ENCODE measurements at regions not wholly inside any gene's neighbourhood (a gene's known extent, or its start where the extent isn't known, plus 50 kb on each side); places are given as distances from the start of the nearest gene placed in this dataset.

GRCh38 chr3:159896543-159896942 lies 92.1 kb upstream of the IL12A start:
- Histone ChIP-seq H3K9me3 (no peaks in the 10 kb centered on the region), H3K4me1 (peaks cover 0 to 31% (median 18%) of the 10 kb centered on the region in 4 donors), H3K36me3 (peaks cover 3 to 20% (median 17%) of the 10 kb centered on the region in 3 donors), H3K27ac (no peak overlapping the region), H3K4me3 (no peak overlapping the region), H3K27me3 (no peaks in the 10 kb centered on the region)
- no peak for DNase-seq
- no peak for TF ChIP-seq CTCF (IDR thresholded peaks at IDR 0.05)
- intact Hi-C loops (cut with DNase I; ENCODE audit: low total_unique reads) = no loop called here

DNA sequence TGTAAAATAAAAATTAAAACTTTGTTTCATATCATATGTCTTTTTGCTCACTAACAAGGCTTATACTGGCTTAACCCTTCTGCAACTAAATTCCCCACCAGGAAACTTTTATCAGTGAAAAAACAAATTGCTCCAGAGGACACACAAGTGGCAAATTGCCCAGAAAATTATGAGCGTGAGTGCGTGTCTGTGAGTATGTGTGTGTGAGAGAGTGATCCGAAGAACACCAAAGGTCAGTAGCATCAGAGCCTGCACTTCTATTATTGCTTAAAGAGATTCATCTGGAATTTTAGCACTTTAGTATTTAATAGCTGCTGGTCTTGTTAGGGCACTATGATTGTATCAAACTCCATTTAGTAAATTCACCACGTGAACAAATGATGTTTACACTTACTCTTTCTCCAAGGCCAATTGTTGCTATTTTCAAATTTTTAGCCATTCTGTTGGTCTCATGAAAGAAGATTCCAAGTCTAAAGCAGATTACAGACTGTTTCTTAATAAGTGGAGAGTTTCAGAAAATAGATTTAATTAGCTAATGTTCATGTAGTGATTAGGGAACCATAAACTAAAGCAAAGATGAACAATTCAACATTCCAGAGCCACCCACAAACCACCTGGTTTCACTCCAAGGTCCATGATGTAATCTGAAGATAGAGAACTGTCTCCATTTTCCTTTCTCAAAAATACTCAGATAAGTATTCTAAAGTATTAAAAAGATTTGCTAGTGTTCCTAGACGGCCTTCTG lies 91.1 kb upstream of the IL12A start:
- H3K9me3 ChIP-seq = no peaks in the 10 kb centered on the region
- DNase-seq = no peak
- H3K36me3 ChIP-seq = peaks cover 0 to 18% (median 13%) of the 10 kb centered on the region in 3 donors
- no peaks in the 10 kb centered on the region for H3K27me3 ChIP-seq
- intact Hi-C loops (cut with DNase I; ENCODE audit: low total_unique reads) = no loop called here
- TF ChIP-seq CTCF (IDR thresholded peaks at IDR 0.05) = no peak
- H3K27ac ChIP-seq = no peak overlapping the region
- no peak overlapping the region for H3K4me3 ChIP-seq
- peaks cover 0 to 22% (median 11%) of the 10 kb centered on the region in 4 donors for H3K4me1 ChIP-seq

- no peak for TF ChIP-seq CTCF (IDR thresholded peaks at IDR 0.05)
- no peaks in the 10 kb centered on the region for H3K27me3 ChIP-seq
- no peak for DNase-seq
- H3K27ac ChIP-seq = no peak overlapping the region
- peaks cover 0 to 12% (median 9%) of the 10 kb centered on the region in 3 donors for H3K36me3 ChIP-seq
- peaks cover 0 to 16% (median 9%) of the 10 kb centered on the region in 4 donors for H3K4me1 ChIP-seq
- intact Hi-C loops (cut with DNase I; ENCODE audit: low total_unique reads) = no loop called here
- no peaks in the 10 kb centered on the region for H3K9me3 ChIP-seq
- no peak overlapping the region for H3K4me3 ChIP-seq
These were observed 90.5 kb upstream of the IL12A start for GRCh38 chr3:159898147-159898546.

DNA sequence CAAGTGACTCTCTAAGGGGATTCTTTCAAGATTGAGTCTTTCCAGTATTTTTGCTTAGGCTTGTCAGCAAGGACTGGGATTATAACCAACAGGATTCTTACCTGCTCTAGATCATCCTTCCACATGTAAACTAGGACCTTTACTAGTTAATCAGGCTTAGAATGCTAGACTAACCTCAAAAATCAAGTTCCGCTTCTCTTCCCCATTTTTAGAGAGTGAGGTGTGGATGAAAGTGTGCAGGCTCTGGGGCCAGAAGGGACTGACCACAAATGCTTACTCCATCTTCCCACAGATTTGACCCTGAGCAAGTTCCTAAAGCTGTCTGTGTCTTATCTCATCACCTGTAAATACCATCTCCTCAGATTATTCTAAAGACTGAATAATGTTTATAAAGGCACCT lies 89.5 kb upstream of the IL12A start:
- DNase-seq = no peak
- Histone ChIP-seq H3K4me3 (no peak overlapping the region), H3K36me3 (peaks cover 0 to 12% (median 9%) of the 10 kb centered on the region in 3 donors), H3K9me3 (no peaks in the 10 kb centered on the region), H3K27me3 (no peaks in the 10 kb centered on the region), H3K27ac (no peak overlapping the region), H3K4me1 (peaks cover 0 to 7% (median 4%) of the 10 kb centered on the region in 4 donors)
- no peak for TF ChIP-seq CTCF (IDR thresholded peaks at IDR 0.05)
- intact Hi-C loops (cut with DNase I; ENCODE audit: low total_unique reads) = no loop called here

- TF ChIP-seq CTCF (IDR thresholded peaks at IDR 0.05) = no peak
- Histone ChIP-seq H3K4me1 (no peaks in the 10 kb centered on the region), H3K4me3 (no peak overlapping the region), H3K27ac (no peak overlapping the region), H3K9me3 (no peaks in the 10 kb centered on the region), H3K27me3 (no peaks in the 10 kb centered on the region), H3K36me3 (peaks cover 0 to 16% (median 0%) of the 10 kb centered on the region in 3 donors)
- no peak for DNase-seq
- intact Hi-C loops (cut with DNase I; ENCODE audit: low total_unique reads) = no loop called here
These were observed 85.9 kb upstream of the IL12A start for GRCh38 chr3:159902546-159903314.
